GM19372 (cell line): ENCODE measurements at regions not wholly inside any gene's neighbourhood (a gene's known extent, or its start where the extent isn't known, plus 50 kb on each side); places are given as distances from the start of the nearest gene placed in this dataset.
"Not testable (repeated sequence)": the region's sequence is repeated elsewhere in the genome, so short reads cannot be mapped to it uniquely, and the experiment has no call there.

Source experiments
- ATAC-seq: cut with Tn5 transposase; IDR thresholded peaks from one replicate; pipeline ENCODE4 v1.9.1; 2021; ENCODE audit warnings: mild to moderate bottlenecking, low read depth, moderate library complexity; ENCODE audit not compliant: unreplicated experiment

GRCh38 chr10:63675171-63675570 lies 154.0 kb downstream of the REEP3 start:
- no peak for ATAC-seq

DNA sequence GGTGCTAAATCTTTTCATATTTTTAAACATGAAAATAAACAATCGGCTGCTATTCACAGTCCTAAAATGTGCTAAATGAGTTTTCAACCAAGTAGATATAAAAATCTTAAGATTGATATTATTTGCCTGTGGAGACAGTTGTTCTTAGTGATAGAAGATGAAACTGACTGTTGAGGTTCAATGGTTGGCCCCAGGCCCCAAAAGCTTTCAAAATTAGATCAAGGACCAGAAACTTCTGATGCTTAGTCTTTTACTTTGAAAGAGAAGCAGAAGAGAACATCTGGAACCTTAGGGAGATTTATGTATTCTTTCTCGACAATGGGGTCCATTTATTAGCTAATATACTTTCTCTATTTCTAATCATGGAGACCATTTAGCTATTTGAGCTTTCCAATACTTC lies 155.8 kb downstream of the REEP3 start:
- ATAC-seq, result no peak

DNA sequence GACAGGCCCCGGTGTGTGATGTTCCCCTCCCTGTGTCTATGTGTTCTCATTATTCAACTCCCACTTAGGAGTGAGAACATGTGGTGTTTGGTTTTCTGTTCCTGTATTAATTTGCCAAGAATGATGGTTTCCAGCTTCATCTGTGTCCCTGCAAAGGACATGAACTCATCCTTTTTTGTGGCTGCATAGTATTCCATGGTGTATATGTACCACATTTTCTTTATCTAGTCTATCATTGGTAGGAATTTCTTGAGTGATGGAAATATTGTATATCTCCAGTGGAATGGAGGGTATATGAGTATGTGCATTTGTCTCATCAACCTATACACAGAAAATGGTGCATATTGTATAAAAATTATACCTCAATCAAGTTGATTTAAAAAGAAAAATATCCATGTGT lies 159.3 kb downstream of the REEP3 start:
- not testable (repeated sequence) for ATAC-seq

DNA sequence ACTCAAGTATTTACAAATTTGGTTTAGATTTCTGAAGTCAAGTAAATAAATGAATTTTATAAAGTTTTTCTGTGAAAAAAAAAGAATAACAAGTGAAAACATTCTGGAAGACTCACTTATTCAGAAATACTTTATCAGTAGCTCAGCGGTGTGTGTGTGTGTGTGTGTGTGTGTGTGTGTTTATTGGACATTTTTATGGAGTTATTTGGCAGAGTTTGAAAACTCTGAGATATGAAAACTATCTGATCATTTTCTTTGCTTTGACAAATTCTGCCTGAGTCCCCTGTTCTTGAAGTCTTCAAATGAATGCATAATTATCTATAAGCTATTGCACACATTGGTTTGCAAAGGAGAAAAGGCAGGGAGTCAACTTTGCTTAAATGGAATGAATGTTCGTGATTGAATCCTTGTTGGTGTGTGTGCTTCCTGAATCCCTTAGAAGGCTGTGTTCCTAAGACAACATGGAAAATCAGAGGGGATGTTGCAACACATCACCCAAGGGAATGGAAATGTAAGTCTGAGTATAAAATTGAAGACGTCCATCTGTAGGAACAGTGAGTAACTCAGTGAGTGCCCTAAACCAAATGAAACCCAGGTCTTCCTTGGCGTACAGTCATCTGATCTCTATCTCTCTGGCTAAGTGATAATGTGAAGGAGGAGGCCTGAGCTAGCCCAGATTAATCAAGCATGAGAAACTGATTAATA lies 160.9 kb downstream of the REEP3 start:
- no peak for ATAC-seq

GRCh38 chr10:63682698-63683052 lies 161.5 kb downstream of the REEP3 start:
- not testable (repeated sequence) for ATAC-seq

- ATAC-seq, result no peak
These were observed 162.0 kb downstream of the REEP3 start for GRCh38 chr10:63683223-63683622.

DNA sequence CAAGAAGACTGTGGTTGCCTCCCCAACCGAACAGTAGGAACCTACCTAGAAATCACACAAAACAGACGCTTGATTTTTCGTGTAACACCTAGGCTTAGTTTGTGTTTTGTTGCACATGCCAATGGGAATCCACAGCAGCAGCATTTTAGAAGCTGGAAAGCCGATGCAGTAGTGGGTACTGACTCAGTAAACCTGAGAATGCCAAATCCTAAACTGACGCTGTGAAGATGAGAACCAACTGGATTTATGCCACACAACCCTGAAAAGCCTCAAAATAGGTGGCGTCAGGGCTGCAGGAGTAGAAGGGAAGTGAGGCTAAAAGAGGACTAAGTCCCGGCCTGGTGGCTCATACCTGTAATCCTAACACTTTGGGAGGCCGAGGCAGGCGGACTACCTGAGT lies 162.5 kb downstream of the REEP3 start:
- ATAC-seq, result no peak

DNA sequence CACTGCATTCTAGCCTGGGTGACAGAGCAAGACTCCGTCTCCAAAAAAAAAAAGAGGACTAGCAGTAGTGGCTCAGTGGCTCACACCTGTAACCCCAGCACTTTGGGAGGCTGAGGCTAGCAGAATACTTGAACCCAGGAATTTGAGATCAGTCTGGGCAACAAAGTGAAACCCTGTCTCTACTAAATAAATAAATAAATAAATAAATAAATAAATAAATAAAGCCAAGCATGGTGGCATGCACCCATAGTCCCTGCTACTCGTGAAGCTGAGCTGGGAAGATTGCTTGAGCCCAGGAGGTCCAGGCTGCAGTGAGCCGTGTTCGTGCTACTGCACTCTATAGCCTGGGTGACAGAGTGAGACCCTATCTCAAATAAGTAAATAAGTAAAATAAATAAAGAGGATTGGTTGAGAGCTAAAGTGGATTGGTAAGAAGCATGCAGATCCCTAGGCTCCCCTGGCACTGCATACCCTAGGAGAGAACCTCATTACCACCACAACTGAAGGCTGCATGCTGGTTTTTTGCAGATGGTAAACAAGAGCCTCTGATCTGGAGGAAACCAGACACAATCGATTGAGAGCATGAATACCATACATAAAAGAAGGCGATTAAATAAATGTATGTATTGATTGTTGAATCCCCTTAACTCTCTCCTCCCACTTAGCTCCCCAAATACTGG lies 163.2 kb downstream of the REEP3 start:
- ATAC-seq, result no peak

DNA sequence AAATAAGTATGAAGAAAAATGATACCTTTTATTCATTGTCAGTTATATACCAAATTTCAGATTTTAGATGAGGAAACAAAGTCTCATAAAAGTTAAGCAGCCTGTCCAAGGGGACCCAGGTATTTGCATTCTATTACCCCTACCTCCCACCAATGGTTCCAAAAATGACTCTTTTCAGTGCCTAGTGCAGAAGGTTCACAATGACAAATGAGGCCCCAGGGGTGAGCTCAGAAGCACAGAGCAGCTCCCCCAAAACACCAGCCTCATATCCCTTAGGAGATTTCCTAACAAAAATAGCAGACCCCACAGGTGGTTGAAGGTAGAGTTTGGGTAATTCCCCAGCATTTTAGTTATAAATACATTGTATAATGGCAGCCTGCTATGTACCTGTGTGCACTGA lies 168.6 kb downstream of the REEP3 start:
- no peak for ATAC-seq

- ATAC-seq, result no peak
These were observed 171.2 kb downstream of the REEP3 start for GRCh38 chr10:63692220-63692896.

DNA sequence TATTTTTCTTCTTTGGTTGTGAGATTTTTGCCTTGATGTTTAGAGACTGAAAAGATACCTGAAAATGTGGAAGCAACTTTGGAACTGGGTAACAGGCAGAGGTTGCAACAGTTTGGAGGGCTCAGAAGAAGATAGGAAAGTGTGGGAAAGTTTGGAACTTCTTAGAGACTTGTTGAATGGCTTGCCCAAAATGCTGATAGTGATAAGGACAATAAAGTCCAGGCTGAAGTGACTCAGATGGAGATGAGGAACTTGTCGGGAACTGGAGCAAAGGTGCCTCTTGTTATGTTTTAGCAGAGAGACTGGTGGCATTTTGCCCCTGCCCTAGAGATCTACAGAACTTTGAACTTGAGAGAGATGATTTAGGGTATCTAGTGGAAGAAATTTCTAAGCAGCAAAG lies 171.8 kb downstream of the REEP3 start:
- not testable (repeated sequence) for ATAC-seq

GRCh38 chr10:63696205-63696604 lies 175.0 kb downstream of the REEP3 start:
- no peak for ATAC-seq

DNA sequence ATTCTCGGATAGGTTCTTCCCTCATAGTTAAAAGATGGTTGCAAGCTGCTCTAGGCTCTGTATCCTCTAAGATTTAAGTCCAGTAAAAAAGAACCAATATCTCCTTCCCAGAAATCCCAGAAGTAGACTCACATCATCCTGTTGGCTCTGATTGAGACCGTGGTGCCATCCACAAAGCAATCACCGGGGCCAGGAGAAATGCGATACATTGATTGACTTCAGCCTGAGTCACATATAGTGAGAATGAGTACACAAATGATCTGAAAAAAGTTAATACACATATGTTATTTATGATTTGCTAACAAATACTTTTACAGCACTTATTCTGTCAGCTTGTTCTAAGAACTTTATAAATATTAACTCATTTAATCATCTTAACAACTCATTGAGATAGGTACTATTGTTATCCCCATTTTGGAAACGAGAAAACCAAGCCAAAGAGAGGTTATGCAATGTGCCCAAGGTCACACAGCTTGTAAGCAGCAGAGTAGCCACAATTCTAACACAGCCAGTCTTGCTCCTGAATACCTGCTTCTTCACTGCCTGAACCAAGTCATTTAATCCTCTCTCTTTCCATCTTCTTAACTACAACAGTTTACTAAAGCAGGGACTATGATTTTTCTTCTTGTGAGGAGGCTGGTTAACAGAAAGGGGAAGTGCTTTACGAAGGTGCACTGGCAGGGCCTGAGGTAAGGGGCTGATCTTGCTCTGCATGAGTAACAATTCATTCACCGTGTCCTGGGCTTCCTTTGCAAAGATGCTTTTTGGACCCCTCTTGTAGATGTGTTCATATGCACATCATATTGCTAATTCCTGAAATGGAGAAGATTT lies 177.0 kb downstream of the REEP3 start:
- ATAC-seq, result no peak

- ATAC-seq, result no peak
These were observed 177.6 kb downstream of the REEP3 start for GRCh38 chr10:63698787-63699150.

DNA sequence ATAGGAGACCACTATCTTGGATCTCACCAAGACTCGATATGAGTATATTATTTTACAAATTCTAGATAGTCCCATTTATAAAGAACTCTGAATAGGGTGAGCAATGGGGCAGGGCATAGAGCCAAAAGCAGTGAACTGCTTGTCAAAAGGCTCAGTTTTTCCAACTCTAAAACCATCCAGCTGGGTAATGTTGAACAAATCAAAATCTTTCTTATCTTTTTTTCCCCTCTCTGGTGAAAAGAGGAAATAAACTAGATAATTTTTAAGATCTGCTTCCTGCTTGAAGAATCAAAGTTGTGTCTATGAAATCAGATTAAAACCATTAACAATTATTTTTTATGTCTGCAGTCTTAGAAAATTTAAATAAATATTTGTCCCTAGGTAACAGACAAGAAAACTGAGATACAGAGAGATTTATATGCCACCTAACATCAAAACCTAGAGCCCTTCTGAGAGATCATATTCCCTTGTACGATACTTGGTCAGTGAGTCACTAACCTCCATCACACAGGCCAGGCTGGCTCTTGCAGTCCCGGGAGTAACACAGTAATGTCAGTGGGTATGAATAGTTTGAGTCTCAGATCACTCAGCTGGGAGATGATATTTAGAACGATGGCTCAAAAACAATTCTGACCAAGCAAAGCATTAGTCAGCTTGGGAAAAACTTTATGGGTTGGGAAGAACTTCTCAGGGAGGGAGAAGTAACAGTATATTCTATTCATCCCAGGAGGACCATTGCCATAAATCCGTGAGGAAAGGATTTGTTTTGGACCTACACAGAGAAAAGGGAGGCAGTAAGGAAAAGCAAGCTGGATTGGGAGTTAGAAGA lies 178.8 kb downstream of the REEP3 start:
- no peak for ATAC-seq

DNA sequence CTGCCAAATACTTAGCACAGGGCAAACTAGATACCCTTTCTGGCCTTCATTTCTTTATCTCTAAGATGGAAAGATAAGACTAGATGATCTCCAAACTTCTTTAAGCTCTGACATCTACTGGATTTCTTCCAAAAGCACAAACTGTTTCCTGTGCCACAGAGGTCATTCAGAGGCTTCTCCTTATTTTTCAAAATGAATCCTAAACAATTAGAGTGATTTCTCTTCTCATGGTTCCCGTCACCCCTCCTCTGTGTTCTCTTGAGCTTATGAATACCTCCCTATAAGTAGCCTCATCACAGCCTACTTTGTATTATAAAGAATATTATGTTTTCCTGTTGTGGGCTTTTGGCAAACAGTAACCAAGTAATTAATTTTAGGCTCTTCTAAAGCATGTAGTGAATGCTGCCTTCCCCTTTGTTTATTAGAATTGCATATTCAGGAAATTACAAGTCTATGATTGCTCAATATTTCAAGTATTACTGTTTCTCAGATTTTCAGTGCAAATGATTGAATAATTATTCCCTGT lies 179.5 kb downstream of the REEP3 start:
- ATAC-seq, result no peak

DNA sequence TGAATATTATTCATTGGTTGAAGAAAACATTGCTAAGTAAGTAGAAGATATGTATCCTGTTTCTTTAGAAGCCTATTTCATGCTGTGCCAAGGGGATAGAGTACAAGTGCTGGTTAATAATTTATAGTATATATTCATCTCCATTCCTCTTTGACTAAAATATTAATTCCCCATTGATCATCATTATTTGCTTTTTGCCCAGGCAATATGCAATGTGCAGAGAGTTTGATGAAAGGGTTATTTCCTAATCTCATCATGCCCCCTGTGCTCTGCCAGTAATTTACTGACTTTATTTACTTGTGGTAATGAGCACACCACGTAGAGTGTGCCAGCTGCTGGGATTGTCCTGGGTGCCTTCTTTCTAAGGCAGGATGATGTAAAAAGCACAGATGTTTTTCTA lies 180.9 kb downstream of the REEP3 start:
- ATAC-seq, result no peak

- ATAC-seq, result no peak
These were observed 182.0 kb downstream of the REEP3 start for GRCh38 chr10:63703113-63703670.

DNA sequence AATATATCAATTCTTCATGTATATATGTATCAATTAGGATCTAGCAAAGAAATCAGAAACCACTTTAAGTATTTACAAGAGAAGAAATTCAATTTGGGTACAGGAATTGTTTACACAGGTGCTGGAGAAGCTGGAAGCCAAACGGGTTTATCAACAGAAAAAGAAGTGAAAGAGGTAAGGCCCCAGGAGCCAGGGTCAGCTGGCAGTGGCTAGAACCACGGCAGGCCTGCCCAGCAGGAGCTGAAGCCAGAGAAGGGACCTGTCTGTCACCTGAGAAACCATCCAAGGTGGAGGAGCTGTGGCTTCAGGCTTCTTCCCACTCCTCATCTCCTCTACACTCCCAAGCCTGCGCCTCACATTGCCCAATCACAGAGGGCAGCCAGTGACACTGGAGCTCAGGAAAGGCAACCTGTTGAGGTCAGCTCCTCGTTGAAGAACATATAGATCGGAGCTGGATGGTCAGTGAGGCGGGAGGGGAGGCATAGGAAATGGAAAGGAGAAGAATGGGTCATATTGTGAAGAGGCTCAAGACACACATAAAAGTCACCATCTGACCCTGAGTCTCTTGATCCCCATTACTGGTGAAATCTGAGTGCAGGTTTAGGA lies 182.6 kb downstream of the REEP3 start:
- ATAC-seq, result no peak
